RWPE1 (cell line): ENCODE measurements at regions not wholly inside any gene's neighbourhood (a gene's known extent, or its start where the extent isn't known, plus 50 kb on each side); places are given as distances from the start of the nearest gene placed in this dataset.
"Not testable (repeated sequence)": the region's sequence is repeated elsewhere in the genome, so short reads cannot be mapped to it uniquely, and the experiment has no call there.

ENCODE experiments used
- CTCF ChIA-PET: fragments of 350-600 bp; sonication (Branson Sonifier 250); formaldehyde crosslinking; extraction: SDS; loops from one replicate; lab custom pipeline; 2021; lab: Yijun Ruan, JAX
- POLR2A ChIA-PET: fragments of 400-600 bp; formaldehyde crosslinking; extraction: SDS; loops from one replicate; lab custom pipeline; 2020; ENCODE audit warnings: antibody characterized with exemption; ENCODE audit not compliant: low non-redundant PET; lab: Yijun Ruan, JAX
- DNase-seq: peaks from one replicate; pipeline ENCODE4 v3.0.0; 2012; ENCODE audit warnings: low spot score
- H3K27ac ChIP-seq: fragments of 450-650 bp; 2 replicates; pipeline ENCODE4 v1.5.1; 2017
- TF ChIP-seq, protein P1 (sequence below): fragments of 450-650 bp; conservative IDR thresholded peaks from 2 replicates; pipeline ENCODE4 v1.5.1; 2017; ENCODE audit warnings: low read depth, mild to moderate bottlenecking

DNA sequence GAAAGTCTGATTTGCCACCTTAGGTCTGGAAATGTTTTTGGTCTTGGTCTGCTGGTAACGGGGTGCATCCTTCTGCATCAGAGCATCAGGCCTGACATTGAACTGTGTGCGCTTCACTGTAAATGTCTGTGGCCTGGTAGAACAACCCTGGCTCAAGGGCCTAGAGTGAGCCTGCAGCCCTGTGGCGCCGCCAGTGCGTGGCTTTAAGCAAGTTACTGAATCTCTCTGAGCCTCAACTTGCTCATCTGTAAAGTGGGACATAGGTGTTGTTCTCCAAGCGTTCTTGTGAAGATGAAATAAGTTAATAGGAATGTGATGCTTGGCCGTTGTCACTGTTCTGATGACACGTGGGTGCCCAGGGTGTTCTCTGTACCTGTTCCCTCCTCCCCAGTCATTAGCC is 127.6 kb upstream of the CIBAR2 start:
- TF ChIP-seq, protein P1, sequence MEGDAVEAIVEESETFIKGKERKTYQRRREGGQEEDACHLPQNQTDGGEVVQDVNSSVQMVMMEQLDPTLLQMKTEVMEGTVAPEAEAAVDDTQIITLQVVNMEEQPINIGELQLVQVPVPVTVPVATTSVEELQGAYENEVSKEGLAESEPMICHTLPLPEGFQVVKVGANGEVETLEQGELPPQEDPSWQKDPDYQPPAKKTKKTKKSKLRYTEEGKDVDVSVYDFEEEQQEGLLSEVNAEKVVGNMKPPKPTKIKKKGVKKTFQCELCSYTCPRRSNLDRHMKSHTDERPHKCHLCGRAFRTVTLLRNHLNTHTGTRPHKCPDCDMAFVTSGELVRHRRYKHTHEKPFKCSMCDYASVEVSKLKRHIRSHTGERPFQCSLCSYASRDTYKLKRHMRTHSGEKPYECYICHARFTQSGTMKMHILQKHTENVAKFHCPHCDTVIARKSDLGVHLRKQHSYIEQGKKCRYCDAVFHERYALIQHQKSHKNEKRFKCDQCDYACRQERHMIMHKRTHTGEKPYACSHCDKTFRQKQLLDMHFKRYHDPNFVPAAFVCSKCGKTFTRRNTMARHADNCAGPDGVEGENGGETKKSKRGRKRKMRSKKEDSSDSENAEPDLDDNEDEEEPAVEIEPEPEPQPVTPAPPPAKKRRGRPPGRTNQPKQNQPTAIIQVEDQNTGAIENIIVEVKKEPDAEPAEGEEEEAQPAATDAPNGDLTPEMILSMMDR: no peak
- CTCF ChIA-PET: interaction anchor here (0.8 to 2.1 kb wide), 2 partner anchors 36 to 125 kb away, joined by 5 to 12 read pairs; no protein-coding TSS in a partner anchor
- POLR2A ChIA-PET: no interaction called here

DNA sequence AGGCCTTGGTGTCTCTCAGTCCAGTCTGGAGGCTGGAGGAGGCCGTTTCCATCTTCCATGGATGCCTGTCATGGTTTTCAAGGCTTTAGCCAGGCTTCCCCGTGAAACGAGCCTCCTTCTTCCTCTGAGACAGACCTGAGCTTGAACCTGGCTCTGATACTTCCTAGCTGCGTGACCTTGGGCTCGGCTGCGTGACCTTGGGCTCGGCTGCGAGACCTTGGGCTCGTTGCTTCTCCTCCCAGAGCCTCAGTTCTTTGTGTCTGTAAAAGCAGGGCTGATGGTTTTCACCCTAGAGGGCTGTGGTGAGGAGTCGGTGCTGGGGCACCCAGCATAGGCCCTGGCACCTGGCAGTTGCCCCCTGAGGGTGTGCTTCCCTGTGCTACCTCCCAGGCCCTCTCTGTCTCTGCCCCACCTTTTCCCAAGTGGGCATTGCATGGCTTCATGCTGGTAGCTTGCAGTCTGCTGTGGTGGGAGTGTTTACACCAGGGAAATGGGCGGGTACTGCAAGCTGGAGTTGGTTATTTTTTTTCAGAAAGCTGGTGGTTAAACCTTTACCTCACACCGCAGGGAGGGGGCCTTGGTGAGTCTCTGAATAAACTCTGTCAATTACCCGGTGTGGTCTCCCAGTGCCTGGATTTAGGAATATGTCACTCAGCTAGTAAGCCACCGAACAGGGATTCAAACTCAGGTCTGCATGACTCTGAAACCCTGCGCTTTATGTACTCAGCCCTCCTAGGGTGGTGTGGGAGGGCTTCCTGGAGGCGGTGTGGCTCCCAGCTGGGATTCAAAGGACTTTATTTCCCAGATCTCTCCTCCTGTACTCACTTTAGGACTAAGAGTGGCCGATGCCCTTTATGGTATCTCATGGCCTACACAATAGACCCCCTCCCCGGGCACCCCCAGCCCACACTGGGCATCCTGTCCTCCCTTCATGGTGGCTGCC is 129.0 kb upstream of the CIBAR2 start:
- ChIA-PET POLR2A (no interaction called here), CTCF (interaction anchor here (1.6 to 2.1 kb wide), 2 partner anchors 12 to 126 kb away, joined by 5 to 12 read pairs; no protein-coding TSS in a partner anchor)

More for the DNA sequence above, 127.6 kb upstream of the CIBAR2 start:
- H3K27ac ChIP-seq: no peak overlapping the region
- no peak for DNase-seq

DNA sequence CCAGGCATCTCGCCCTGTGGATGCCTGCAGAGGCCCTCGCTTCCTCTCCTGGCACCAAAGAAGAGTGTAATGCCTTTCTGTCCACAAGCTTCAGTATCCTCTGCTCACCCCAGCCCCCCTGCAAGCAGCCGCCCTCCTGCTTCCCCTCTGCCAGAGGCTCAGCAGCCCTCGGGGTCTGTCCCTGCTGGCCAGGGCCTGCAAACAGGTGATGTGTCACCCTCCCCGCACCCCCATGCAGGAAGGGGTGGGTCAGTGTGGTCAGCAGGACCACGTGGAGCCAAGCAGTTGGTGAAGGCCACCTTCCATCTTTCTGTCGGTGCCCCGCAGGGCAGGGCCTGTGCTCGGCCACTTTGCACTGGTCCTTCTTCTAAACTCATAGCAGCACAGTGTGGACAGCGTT is 129.9 kb upstream of the CIBAR2 start:
- CTCF ChIA-PET: interaction anchor here (1.6 kb wide), 1 partner anchor 11 kb away, joined by 5 read pairs; no protein-coding TSS in a partner anchor
- TF ChIP-seq, protein P1: no peak
- DNase-seq: no peak
- H3K27ac ChIP-seq: no peak overlapping the region
- POLR2A ChIA-PET: no interaction called here

More for the DNA sequence above, 129.0 kb upstream of the CIBAR2 start:
- no peak overlapping the region for H3K27ac ChIP-seq
- DNase-seq: no peak
- TF ChIP-seq, protein P1: no peak

DNA sequence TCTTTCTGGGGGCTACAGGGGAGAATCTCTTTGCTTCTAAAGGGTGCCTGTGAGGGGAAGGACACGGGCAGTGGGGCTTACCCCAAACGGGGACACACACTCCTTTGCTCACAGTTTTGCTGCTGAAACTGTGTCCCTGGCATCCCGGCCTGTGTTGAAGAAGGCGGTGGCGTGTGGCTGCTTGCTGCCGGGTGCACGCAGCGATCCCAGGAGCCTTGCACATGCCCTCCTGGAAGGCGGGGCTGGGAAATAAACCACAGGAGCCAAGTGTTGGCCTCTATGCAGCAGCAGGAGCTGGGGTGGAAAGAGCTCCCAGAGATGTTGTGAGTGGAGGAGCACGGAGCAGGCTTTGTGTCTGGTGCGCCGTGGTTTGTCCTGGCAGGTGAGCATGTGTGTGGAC is 131.0 kb upstream of the CIBAR2 start:
- H3K27ac ChIP-seq: no peak overlapping the region
- POLR2A ChIA-PET: no interaction called here
- TF ChIP-seq, protein P1: no peak
- CTCF ChIA-PET: interaction anchor here (0.7 kb wide), 1 partner anchor 830 kb away, joined by 3 read pairs; no protein-coding TSS in a partner anchor
- no peak for DNase-seq

DNA sequence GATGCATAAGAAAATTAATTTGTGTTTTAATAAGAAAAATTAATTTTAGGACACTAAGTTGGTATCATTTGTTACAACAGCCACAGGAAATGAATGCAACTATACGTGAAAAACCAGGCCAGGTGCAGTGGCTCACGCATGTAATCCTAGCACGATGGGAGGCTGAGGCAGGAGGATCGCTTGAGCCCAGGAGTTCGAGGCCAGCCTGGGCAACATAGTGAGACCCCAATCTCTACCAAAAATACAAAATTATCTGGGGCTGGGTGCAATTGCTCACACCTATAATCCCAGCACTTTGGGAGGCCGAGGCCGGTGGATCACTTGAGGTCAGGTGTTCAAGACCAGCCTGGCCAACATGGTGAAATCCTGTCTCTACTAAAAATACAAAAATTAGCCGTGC is 132.2 kb upstream of the CIBAR2 start:
- CTCF ChIA-PET: interaction anchor here (0.5 to 1.6 kb wide), 4 partner anchors 39 to 975 kb away, joined by 3 to 6 read pairs (median 4); no protein-coding TSS in a partner anchor
- POLR2A ChIA-PET, DNase-seq: not testable (repeated sequence)

DNA sequence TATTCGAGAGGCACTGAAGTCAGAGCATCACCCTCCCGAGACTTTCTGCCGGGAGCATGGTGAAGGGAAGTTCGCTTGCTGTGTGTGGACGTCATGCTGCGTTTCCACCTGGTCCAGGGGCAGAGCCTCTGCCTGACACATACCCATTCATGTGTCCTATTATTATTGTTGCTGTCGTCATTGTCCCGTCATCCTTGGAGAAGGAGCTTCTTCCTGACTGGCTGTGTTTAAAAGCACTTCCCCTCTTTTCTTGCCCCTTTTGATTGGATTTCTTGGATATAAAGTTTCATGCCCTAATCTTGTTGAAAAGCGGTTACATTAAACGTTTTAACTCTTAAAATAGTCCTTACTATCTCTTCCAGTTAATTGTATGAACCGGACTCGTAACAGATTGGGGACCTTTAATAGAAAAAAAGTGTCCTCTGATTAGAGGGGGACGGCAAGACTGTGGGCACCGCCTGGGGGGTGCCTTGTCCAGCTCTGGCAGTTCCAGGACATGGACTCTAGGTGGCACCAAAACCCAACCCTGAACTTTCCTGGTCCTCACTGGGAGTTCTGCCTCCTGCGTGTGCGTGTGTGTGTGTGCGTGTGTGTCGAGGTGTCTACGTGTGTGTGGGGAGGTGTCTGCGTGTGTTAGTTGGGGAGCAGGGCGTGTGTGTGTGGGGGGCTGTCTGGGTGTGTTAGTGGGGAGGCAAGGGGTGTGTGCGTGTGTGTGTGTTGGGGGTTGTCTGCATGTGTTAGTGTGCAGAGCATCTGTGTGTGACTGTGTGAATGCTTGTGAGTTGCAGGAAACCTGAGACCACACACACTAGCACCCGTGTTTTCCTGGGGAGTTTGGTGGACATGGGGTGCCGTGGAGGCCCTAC is 133.3 kb upstream of the CIBAR2 start:
- POLR2A ChIA-PET: no interaction called here

More for the DNA sequence above, 132.2 kb upstream of the CIBAR2 start:
- H3K27ac ChIP-seq: not testable (repeated sequence)

More for the DNA sequence above, 133.3 kb upstream of the CIBAR2 start:
- no peak overlapping the region for H3K27ac ChIP-seq
- CTCF ChIA-PET: interaction anchor here (0.5 to 1.7 kb wide), 18 partner anchors 9 to 1435 kb away, joined by 3 to 7 read pairs (median 3); no protein-coding TSS in a partner anchor
- TF ChIP-seq, protein P1: peak; percentile 95
- peak; percentile 57 for DNase-seq
